HCT116 (cell line): ENCODE measurements at regions not wholly inside any gene's neighbourhood (a gene's known extent, or its start where the extent isn't known, plus 50 kb on each side); places are given as distances from the start of the nearest gene placed in this dataset.
A peak's percentile ranks its signal among the peaks of the same experiment; 100 is the strongest.

Source experiments
- ATAC-seq: fragments of 200-7000 bp; cut with Tn5 transposase; 2 replicates; pipeline ENCODE4 v1.9.1; 2020; ENCODE audit warnings: mild to moderate bottlenecking, moderate library complexity
- BruUV-seq: library from RNA; stranded (reverse); fragments of 400-500 nt; replicated peaks from 2 replicates; lab custom pipeline; 2021; lab: Mats Ljungman, UMichigan
- CTCF ChIA-PET: fragments of 300-600 bp; sonication (Branson Sonifier 250); formaldehyde crosslinking; loops from one replicate; lab custom pipeline; 2021; ENCODE audit warnings: antibody characterized with exemption; lab: Charles Lee
- POLR2A ChIA-PET: fragments of 300-600, 350-600 bp; sonication (Branson Sonifier 250); formaldehyde crosslinking; loops from one replicate; lab custom pipeline; 2021; ENCODE audit warnings: antibody characterized with exemption; lab: Charles Lee
- RAD21 ChIA-PET, 2 experiments: fragments of 300-600 bp; sonication (Branson Sonifier 250); formaldehyde crosslinking; loops; one replicate each; lab custom pipeline; 2023; ENCODE audit warnings: low total read pairs in 2 of 2; ENCODE audit not compliant: uncharacterized antibody in 2 of 2, unreplicated experiment in 2 of 2, low non-redundant PET in 1 of 2; lab: Charles Lee
- DNase-seq: peaks from one replicate; pipeline ENCODE4 v3.0.0-alpha.2; 2010; ENCODE audit warnings: low read depth, low spot score
- H2AFZ ChIP-seq: fragments of 200-600 bp; shearing (Covaris generic), sonication (generic); 2 replicates; pipeline ENCODE4 v1.6.1; 2017; ENCODE audit warnings: low read depth, mixed run types, mixed read lengths, antibody characterized with exemption, low read length; ENCODE audit not compliant: poor library complexity, severe bottlenecking
- H3K27ac ChIP-seq: 2 replicates; pipeline ENCODE4 v1.5.1; 2012; ENCODE audit warnings: low read depth, low read length
- H3K27me3 ChIP-seq: fragments of 200-600 bp; sonication (generic); 2 replicates; pipeline ENCODE4 v1.6.1; 2016; ENCODE audit warnings: mixed run types, low read length, mixed read lengths; ENCODE audit not compliant: insufficient read depth
- H3K36me3 ChIP-seq, 2 experiments: fragments of 200-500 bp in 1 of 2; fragments of 200-600 bp in 1 of 2; sonication (Bioruptor generic) in 1 of 2; sonication (generic) in 1 of 2; 2 replicates each; pipeline versions ENCODE4 v1.5.1 to v1.6.1; 2014 to 2016; ENCODE audit warnings: low read length in 2 of 2, inconsistent platforms in 1 of 2, mixed read lengths in 1 of 2, mixed run types in 1 of 2; ENCODE audit not compliant: insufficient read depth in 2 of 2, control insufficient read depth in 1 of 2
- H3K4me1 ChIP-seq, 2 experiments: fragments of 200-600 bp in 1 of 2; sonication (generic) in 1 of 2; 2 replicates each; pipeline versions ENCODE4 v1.5.1 to v1.6.1; 2012 to 2017; ENCODE audit warnings: low read length in 2 of 2, inconsistent platforms in 1 of 2, mild to moderate bottlenecking in 1 of 2, mixed read lengths in 1 of 2, mixed run types in 1 of 2, moderate library complexity in 1 of 2; ENCODE audit not compliant: insufficient read depth in 2 of 2, control insufficient read depth in 1 of 2
- H3K4me2 ChIP-seq: fragments of 200-600 bp; sonication (generic); 2 replicates; pipeline ENCODE4 v1.6.1; 2017; ENCODE audit warnings: mixed run types, low read length, mixed read lengths
- H3K4me3 ChIP-seq, 2 experiments: fragments of 200-600 bp in 1 of 2; sonication (generic) in 1 of 2; replicated peaks in 1 of 2; 2 replicates each; pipeline ENCODE4 v1.5.1; 2011 to 2016; ENCODE audit warnings: low read length in 2 of 2, control low read depth in 1 of 2, low read depth in 1 of 2, mild to moderate bottlenecking in 1 of 2, mixed read lengths in 1 of 2, mixed run types in 1 of 2
- H3K79me2 ChIP-seq: fragments of 200-600 bp; sonication (generic); 2 replicates; pipeline ENCODE4 v1.6.1; 2017; ENCODE audit warnings: mild to moderate bottlenecking, mixed run types, low read length, moderate library complexity, mixed read lengths; ENCODE audit not compliant: insufficient read depth
- H3K9ac ChIP-seq: fragments of 200-600 bp; sonication (generic); 2 replicates; pipeline ENCODE4 v1.6.1; 2016; ENCODE audit warnings: low read length, mixed read lengths
- H3K9me2 ChIP-seq: fragments of 200-600 bp; sonication (generic), shearing (Covaris generic); 2 replicates; pipeline ENCODE4 v1.6.1; 2017; ENCODE audit warnings: mixed run types, mild to moderate bottlenecking, moderate library complexity; ENCODE audit not compliant: insufficient read depth
- H3K9me3 ChIP-seq, 2 experiments: fragments of 200-500 bp in 1 of 2; fragments of 200-600 bp in 1 of 2; sonication (Bioruptor generic) in 1 of 2; sonication (generic) in 1 of 2; 2 replicates each; pipeline ENCODE4 v1.6.1; 2014 to 2017; ENCODE audit warnings: low read length in 2 of 2, mixed read lengths in 2 of 2, inconsistent platforms in 1 of 2, low read depth in 1 of 2, mild to moderate bottlenecking in 1 of 2, mixed run types in 1 of 2, moderate library complexity in 1 of 2; ENCODE audit not compliant: control insufficient read depth in 1 of 2, insufficient read depth in 1 of 2
- H4K20me1 ChIP-seq: fragments of 200-600 bp; sonication (generic), shearing (Covaris generic); 2 replicates; pipeline ENCODE4 v1.6.1; 2017; ENCODE audit warnings: mixed run types, mild to moderate bottlenecking, moderate library complexity; ENCODE audit not compliant: insufficient read depth
- CBX3 ChIP-seq: IDR thresholded peaks from 2 replicates; pipeline ENCODE4 v1.6.1; 2012; ENCODE audit warnings: low read depth
- CEBPB ChIP-seq: IDR thresholded peaks from 2 replicates; pipeline ENCODE4 v1.6.1; 2012; ENCODE audit warnings: low read depth
- EGR1 ChIP-seq: IDR thresholded peaks from 2 replicates; pipeline ENCODE4 v1.6.1; 2012; ENCODE audit warnings: low read depth
- ELF1 ChIP-seq: IDR thresholded peaks from 2 replicates; pipeline ENCODE4 v1.6.1; 2012; ENCODE audit warnings: low read depth, borderline replicate concordance
- EZH2phosphoT487 ChIP-seq: fragments of 200-600 bp; IDR thresholded peaks from 2 replicates; pipeline ENCODE4 v1.6.1; 2018; ENCODE audit warnings: antibody characterized with exemption, borderline replicate concordance
- JUND ChIP-seq: IDR thresholded peaks from 2 replicates; pipeline ENCODE4 v1.6.1; 2012
- MAX ChIP-seq: IDR thresholded peaks from 2 replicates; pipeline ENCODE4 v1.6.1; 2012
- POLR2A ChIP-seq: IDR thresholded peaks from 2 replicates; pipeline ENCODE4 v1.7.0; 2011; ENCODE audit warnings: borderline replicate concordance; ENCODE audit not compliant: insufficient read depth, insufficient read length; ENCODE audit errors: extremely low read depth
- RAD21 ChIP-seq: IDR thresholded peaks from 2 replicates; pipeline ENCODE4 v1.6.1; 2012; ENCODE audit warnings: low read depth, mild to moderate bottlenecking
- SP1 ChIP-seq: IDR thresholded peaks from 2 replicates; pipeline ENCODE4 v1.6.1; 2012; ENCODE audit warnings: low read depth
- SRF ChIP-seq: IDR thresholded peaks from 2 replicates; pipeline ENCODE4 v1.6.1; 2012; ENCODE audit warnings: low read depth
- TCF7L2 ChIP-seq: IDR thresholded peaks from 2 replicates; pipeline ENCODE4 v1.7.0; 2011; ENCODE audit warnings: borderline replicate concordance, inconsistent platforms; ENCODE audit not compliant: insufficient read depth, insufficient read length; ENCODE audit errors: extremely low read depth
- ZBTB33 ChIP-seq: IDR thresholded peaks from 2 replicates; pipeline ENCODE4 v1.6.1; 2011; ENCODE audit warnings: mild to moderate bottlenecking, low read length, moderate library complexity; ENCODE audit not compliant: insufficient replicate concordance; ENCODE audit errors: extremely low read depth
- ZFX ChIP-seq: fragments of 450-650 bp; IDR thresholded peaks from 2 replicates; pipeline ENCODE4 v1.6.1; 2017
- ZNF274 ChIP-seq: fragments of 200-500 bp; sonication (Bioruptor generic); IDR thresholded peaks from 2 replicates; pipeline ENCODE4 v1.6.1; 2014; ENCODE audit warnings: mild to moderate bottlenecking, low read depth, low read length, inconsistent platforms
- intact Hi-C: fragments of 100-400 bp; cut with micrococcal nuclease; formaldehyde crosslinking; loops from 2 replicates; pipeline ENCODE4 v1.10.0; 2022
- TF ChIP-seq, protein P1 (sequence below): IDR thresholded peaks from 2 replicates; pipeline ENCODE4 v1.6.1; 2012

- TF ChIP-seq TCF7L2 (no peak), JUND (no peak), RAD21 (no peak), SRF (no peak), MAX (no peak), POLR2A (no peak), CBX3 (no peak)
Measured at GRCh38 chr5:58244819-58245475, 214.9 kb downstream of the PLK2 start (continued).

- Histone ChIP-seq H3K9me2 (no peaks in the 10 kb centered on the region), H3K4me3 (no peak overlapping the region), H3K9ac (no peak overlapping the region), H3K4me1 (peaks cover 0 to 16% of the 10 kb centered on the region in 2 experiments; a peak in 2 of 4 replicates), H3K79me2 (no peaks in the 10 kb centered on the region), H3K27me3 (no peaks in the 10 kb centered on the region), H2AFZ (peak overlapping the region; percentile 4), H4K20me1 (no peaks in the 10 kb centered on the region), H3K27ac (no peak overlapping the region), H3K9me3 (no peaks in the 10 kb centered on the region), H3K36me3 (no peaks in the 10 kb centered on the region), H3K4me2 (no peak overlapping the region)
- BruUV-seq: no TSS peak
- DNase-seq: no peak
- ATAC-seq: no peak
- ChIA-PET CTCF (no interaction called here), POLR2A (no interaction called here), RAD21 (no interaction called here)
- TF ChIP-seq MAX (no peak), SRF (no peak), ZBTB33 (no peak), CEBPB (no peak), JUND (no peak), EGR1 (no peak), ZNF274 (no peak), EZH2phosphoT487 (no peak), SP1 (no peak), ZFX (no peak), ELF1 (no peak)
- TF ChIP-seq, protein P1, sequence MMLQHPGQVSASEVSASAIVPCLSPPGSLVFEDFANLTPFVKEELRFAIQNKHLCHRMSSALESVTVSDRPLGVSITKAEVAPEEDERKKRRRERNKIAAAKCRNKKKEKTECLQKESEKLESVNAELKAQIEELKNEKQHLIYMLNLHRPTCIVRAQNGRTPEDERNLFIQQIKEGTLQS: no peak
- intact Hi-C loops: no loop called here
Measured at GRCh38 chr5:58241389-58241788, 218.5 kb downstream of the PLK2 start.
